HG03469 (cell line): ENCODE measurements at regions not wholly inside any gene's neighbourhood (a gene's known extent, or its start where the extent isn't known, plus 50 kb on each side); places are given as distances from the start of the nearest gene placed in this dataset.
"Not testable (repeated sequence)": the region's sequence is repeated elsewhere in the genome, so short reads cannot be mapped to it uniquely, and the experiment has no call there.

Source experiments
- ATAC-seq: cut with Tn5 transposase; IDR thresholded peaks from one replicate; pipeline ENCODE4 v1.9.1; 2021; ENCODE audit warnings: mild to moderate bottlenecking, moderate library complexity, moderate number of reproducible peaks; ENCODE audit not compliant: unreplicated experiment

- ATAC-seq, result no peak
These were observed 61.7 kb upstream of the MYL1 start for GRCh38 chr2:210376694-210377093.

GRCh38 chr2:210370562-210370961, 55.6 kb upstream of the MYL1 start:
- ATAC-seq, result no peak

- peak; percentile 68 for ATAC-seq
These were observed 51.7 kb upstream of the MYL1 start for GRCh38 chr2:210366675-210367080.

- not testable (repeated sequence) for ATAC-seq
These were observed 50.5 kb upstream of the MYL1 start for GRCh38 chr2:210365475-210365874.
